ENCODE measurements at regions not wholly inside any gene's neighbourhood (a gene's known extent, or its start where the extent isn't known, plus 50 kb on each side); places are given as distances from the start of the nearest gene placed in this dataset.

DNA sequence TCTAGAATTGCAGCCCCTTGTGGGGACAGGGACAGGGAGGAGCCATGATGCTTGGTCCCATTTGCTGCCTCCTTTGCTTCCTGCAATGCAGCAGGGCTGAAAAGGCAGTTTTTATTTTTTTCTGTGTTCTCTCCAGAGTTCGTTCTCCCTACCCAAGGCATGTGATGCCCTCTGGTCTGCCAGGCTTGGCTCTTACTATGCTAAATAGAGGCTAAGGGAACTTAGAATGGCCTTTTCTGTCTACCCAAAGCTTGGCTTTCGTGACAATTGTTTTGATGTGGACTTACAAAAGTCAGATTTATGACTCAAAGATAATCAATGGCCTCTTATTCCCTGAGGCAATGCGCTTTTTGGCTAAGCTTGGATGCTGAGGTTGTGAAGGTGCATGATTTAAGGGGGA, 293.3 kb upstream of the TBL1XR1 start:
- intact Hi-C loops (cut with DNase I): no loop called here
- 74 to 82% methylated on average over 3 of the region's 3 CpGs for WGBS, 2 donors
- ATAC-seq (no peak), FAIRE-seq (no peak), DNase-seq (no peak)
- TF ChIP-seq, protein P1, sequence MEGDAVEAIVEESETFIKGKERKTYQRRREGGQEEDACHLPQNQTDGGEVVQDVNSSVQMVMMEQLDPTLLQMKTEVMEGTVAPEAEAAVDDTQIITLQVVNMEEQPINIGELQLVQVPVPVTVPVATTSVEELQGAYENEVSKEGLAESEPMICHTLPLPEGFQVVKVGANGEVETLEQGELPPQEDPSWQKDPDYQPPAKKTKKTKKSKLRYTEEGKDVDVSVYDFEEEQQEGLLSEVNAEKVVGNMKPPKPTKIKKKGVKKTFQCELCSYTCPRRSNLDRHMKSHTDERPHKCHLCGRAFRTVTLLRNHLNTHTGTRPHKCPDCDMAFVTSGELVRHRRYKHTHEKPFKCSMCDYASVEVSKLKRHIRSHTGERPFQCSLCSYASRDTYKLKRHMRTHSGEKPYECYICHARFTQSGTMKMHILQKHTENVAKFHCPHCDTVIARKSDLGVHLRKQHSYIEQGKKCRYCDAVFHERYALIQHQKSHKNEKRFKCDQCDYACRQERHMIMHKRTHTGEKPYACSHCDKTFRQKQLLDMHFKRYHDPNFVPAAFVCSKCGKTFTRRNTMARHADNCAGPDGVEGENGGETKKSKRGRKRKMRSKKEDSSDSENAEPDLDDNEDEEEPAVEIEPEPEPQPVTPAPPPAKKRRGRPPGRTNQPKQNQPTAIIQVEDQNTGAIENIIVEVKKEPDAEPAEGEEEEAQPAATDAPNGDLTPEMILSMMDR (IDR thresholded peaks at IDR 0.05): no peak
- Histone ChIP-seq H3K4me3 (no peak overlapping the region), H3K9me3 (no peaks in the 10 kb centered on the region), H3K27ac (no peak overlapping the region), H3K4me1 (peaks cover 0 to 6% (median 5%) of the 10 kb centered on the region in 3 donors), H3K27me3 (no peaks in the 10 kb centered on the region), H3K36me3 (no peaks in the 10 kb centered on the region)

DNA sequence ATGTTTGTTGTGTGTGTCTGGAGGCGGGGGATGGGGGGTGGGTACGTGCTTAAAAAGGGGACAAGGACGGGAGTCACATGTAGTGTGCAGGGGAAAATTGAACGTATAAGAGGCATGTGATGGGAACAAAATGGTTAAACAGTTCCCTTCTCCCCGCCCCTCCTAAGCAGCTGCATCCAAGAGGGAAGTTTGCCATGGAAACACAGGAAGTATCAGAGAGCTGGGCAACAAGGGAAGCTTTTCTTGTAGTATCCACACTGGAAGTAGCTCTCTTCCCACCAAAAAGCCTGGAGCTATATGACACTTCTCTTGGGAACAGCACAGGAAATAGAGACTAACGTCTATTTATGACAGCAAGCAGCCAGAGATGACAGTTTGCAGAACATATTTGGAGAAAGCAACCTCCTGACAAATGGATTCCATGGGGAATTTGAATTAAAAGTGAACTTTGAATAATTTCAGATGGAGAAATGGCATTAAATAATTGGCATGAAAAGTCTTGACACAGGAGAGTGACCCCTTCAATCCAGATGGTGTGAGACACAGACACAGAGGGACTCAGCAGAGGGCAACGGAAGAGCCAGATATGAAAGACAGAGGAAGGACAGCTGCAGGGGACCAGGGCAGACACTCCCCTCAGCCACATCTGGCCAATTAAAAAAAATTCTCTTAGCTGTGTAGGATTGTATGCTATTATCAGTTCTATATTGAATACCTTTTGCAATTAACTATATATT, 294.2 kb upstream of the TBL1XR1 start:
- 52 to 59% methylated on average over 7 of the region's 7 CpGs for WGBS, 2 donors

GRCh38 chr3:177493091-177493490, 295.8 kb upstream of the TBL1XR1 start:
- WGBS, 2 donors: 78 to 84% methylated on average over 2 of the region's 2 CpGs
- Histone ChIP-seq H3K9me3 (no peaks in the 10 kb centered on the region), H3K27ac (no peak overlapping the region), H3K27me3 (no peaks in the 10 kb centered on the region), H3K36me3 (no peaks in the 10 kb centered on the region), H3K4me3 (no peak overlapping the region), H3K4me1 (peaks cover 3 to 7% (median 5%) of the 10 kb centered on the region in 3 donors)
- intact Hi-C loops (cut with DNase I): no loop called here
- DNase-seq: no peak
- ATAC-seq: no peak
- TF ChIP-seq, protein P1 (IDR thresholded peaks at IDR 0.05): no peak
- FAIRE-seq: no peak

More for the DNA sequence above, 294.2 kb upstream of the TBL1XR1 start:
- no peak overlapping the region for H3K4me3 ChIP-seq
- no peaks in the 10 kb centered on the region for H3K27me3 ChIP-seq
- H3K4me1 ChIP-seq: peaks cover 0 to 6% (median 5%) of the 10 kb centered on the region in 3 donors
- FAIRE-seq (no peak), DNase-seq (no peak), ATAC-seq (peak in 2 of 4 donors; percentile 19 to 32)
- intact Hi-C loops (cut with DNase I): no loop called here
- H3K9me3 ChIP-seq: no peaks in the 10 kb centered on the region
- TF ChIP-seq, protein P1 (IDR thresholded peaks at IDR 0.05): no peak
- H3K27ac ChIP-seq: no peak overlapping the region
- H3K36me3 ChIP-seq: no peaks in the 10 kb centered on the region

- intact Hi-C loops (cut with DNase I): no loop called here
- no peak for ATAC-seq
- TF ChIP-seq, protein P1 (IDR thresholded peaks at IDR 0.05): no peak
- Histone ChIP-seq H3K27me3 (no peaks in the 10 kb centered on the region), H3K4me3 (no peak overlapping the region), H3K36me3 (no peaks in the 10 kb centered on the region), H3K27ac (no peak overlapping the region), H3K4me1 (peaks cover 7 to 14% (median 11%) of the 10 kb centered on the region in 3 donors), H3K9me3 (no peaks in the 10 kb centered on the region)
- 90 to 95% methylated on average over 3 of the region's 3 CpGs for WGBS, 2 donors
- FAIRE-seq: no peak
- no peak for DNase-seq
These were observed 296.9 kb upstream of the TBL1XR1 start for GRCh38 chr3:177494216-177494615.

- ATAC-seq: no peak
- Histone ChIP-seq H3K9me3 (no peaks in the 10 kb centered on the region), H3K36me3 (no peaks in the 10 kb centered on the region)
These were observed 298.3 kb upstream of the TBL1XR1 start for GRCh38 chr3:177495566-177495965.

More at GRCh38 chr3:177495566-177495965, 298.3 kb upstream of the TBL1XR1 start:
- Histone ChIP-seq H3K4me1 (peaks cover 14 to 19% (median 18%) of the 10 kb centered on the region in 3 donors), H3K4me3 (no peak overlapping the region), H3K27ac (no peak overlapping the region), H3K27me3 (no peaks in the 10 kb centered on the region)
- TF ChIP-seq, protein P1 (IDR thresholded peaks at IDR 0.05): no peak
- intact Hi-C loops (cut with DNase I): no loop called here
- no peak for DNase-seq
- FAIRE-seq: no peak

Measured in pancreas (tissue), 10 donors.